CD14-positive monocyte (primary cell): ENCODE measurements at regions not wholly inside any gene's neighbourhood (a gene's known extent, or its start where the extent isn't known, plus 50 kb on each side); places are given as distances from the start of the nearest gene placed in this dataset.

Source experiments
- DNase-seq, 3 donors: peaks; one replicate each; pipeline ENCODE4 v3.0.0-alpha.2; 2011 to 2022
- H2AFZ ChIP-seq: 2 replicates; pipeline ENCODE4 v1.6.0; 2012; ENCODE audit warnings: mild to moderate bottlenecking, low read depth, low read length, inconsistent platforms; ENCODE audit not compliant: insufficient read depth, poor library complexity, severe bottlenecking
- H3K27ac ChIP-seq, 2 donors: 1 replicate in 1 of 2; 2 replicates in 1 of 2; pipeline ENCODE4 v1.5.1; 2012 to 2013; ENCODE audit warnings: low read length in 2 of 2, control low read depth in 1 of 2, inconsistent platforms in 1 of 2, low read depth in 1 of 2, mild to moderate bottlenecking in 1 of 2
- H3K27me3 ChIP-seq, 2 donors: one replicate each; pipeline versions ENCODE4 v1.6.0 to v1.6.1; 2011 to 2013; ENCODE audit warnings: low read length in 2 of 2; ENCODE audit not compliant: control insufficient read depth in 2 of 2, insufficient read depth in 2 of 2
- H3K36me3 ChIP-seq, 2 donors: replicated peaks in 1 of 2; 1 replicate in 1 of 2; 2 replicates in 1 of 2; pipeline versions ENCODE4 v1.5.1 to v1.6.1; 2012 to 2013; ENCODE audit warnings: low read length in 2 of 2, control low read depth in 1 of 2, inconsistent platforms in 1 of 2, mild to moderate bottlenecking in 1 of 2; ENCODE audit not compliant: insufficient read depth in 2 of 2, control insufficient read depth in 1 of 2
- H3K4me1 ChIP-seq, 2 donors: 1 replicate in 1 of 2; 2 replicates in 1 of 2; pipeline versions ENCODE4 v1.5.1 to v1.6.1; 2012 to 2013; ENCODE audit warnings: low read length in 2 of 2, control low read depth in 1 of 2, inconsistent platforms in 1 of 2, mild to moderate bottlenecking in 1 of 2, moderate library complexity in 1 of 2; ENCODE audit not compliant: insufficient read depth in 2 of 2, control insufficient read depth in 1 of 2
- H3K4me2 ChIP-seq: replicated peaks from 2 replicates; pipeline ENCODE3; 2012; ENCODE audit warnings: low read length, moderate library complexity, mild to moderate bottlenecking; ENCODE audit not compliant: poor library complexity, severe bottlenecking; ENCODE audit errors: extremely low read depth
- H3K4me3 ChIP-seq, 3 experiments: fragments of 200-600 bp in 1 of 3; sonication (generic) in 1 of 3; replicated peaks in 1 of 3; 1 replicate in 2 of 3; 2 replicates in 1 of 3; pipeline ENCODE4 v1.5.1; 2011 to 2013; ENCODE audit warnings: low read length in 3 of 3, mild to moderate bottlenecking in 3 of 3, control low read depth in 2 of 3, low read depth in 2 of 3, inconsistent platforms in 1 of 3, moderate library complexity in 1 of 3
- H3K79me2 ChIP-seq: 2 replicates; pipeline ENCODE4 v1.6.0; 2012; ENCODE audit warnings: mild to moderate bottlenecking, control low read depth, inconsistent platforms, low read length, moderate library complexity; ENCODE audit not compliant: insufficient read depth
- H3K9ac ChIP-seq: 2 replicates; pipeline ENCODE4 v1.6.0; 2017; ENCODE audit warnings: low read length, mild to moderate bottlenecking; ENCODE audit not compliant: insufficient read depth, poor library complexity, severe bottlenecking
- H3K9me3 ChIP-seq, 2 donors: replicated peaks in 1 of 2; 1 replicate in 1 of 2; 2 replicates in 1 of 2; pipeline versions ENCODE4 v1.5.1 to v1.6.1; 2012 to 2013; ENCODE audit warnings: low read length in 2 of 2, control low read depth in 1 of 2; ENCODE audit not compliant: control insufficient read depth in 1 of 2, insufficient read depth in 1 of 2
- H4K20me1 ChIP-seq: 2 replicates; pipeline ENCODE4 v1.6.0; 2012; ENCODE audit warnings: mild to moderate bottlenecking, low read length, control low read depth, moderate library complexity; ENCODE audit not compliant: insufficient read depth
- H3K27ac Mint-ChIP-seq, 7 donors: one replicate each; pipeline ENCODE4 v1.8.0; 2020; ENCODE audit warnings: mild to moderate bottlenecking in 7 of 7, mixed read lengths in 7 of 7, moderate library complexity in 6 of 7, inconsistent platforms in 2 of 7
- H3K27me3 Mint-ChIP-seq, 3 donors: one replicate each; pipeline ENCODE4 v1.8.0; 2021 to 2022; ENCODE audit warnings: low read depth in 3 of 3, mild to moderate bottlenecking in 3 of 3, mixed read lengths in 3 of 3, moderate library complexity in 3 of 3, inconsistent platforms in 1 of 3
- H3K36me3 Mint-ChIP-seq, 2 donors: one replicate each; pipeline ENCODE4 v1.8.0; 2020; ENCODE audit warnings: mixed read lengths in 2 of 2, inconsistent platforms in 1 of 2, mild to moderate bottlenecking in 1 of 2
- H3K4me1 Mint-ChIP-seq: one replicate; pipeline ENCODE4 v1.8.0; 2020; ENCODE audit warnings: mild to moderate bottlenecking, mixed read lengths
- H3K4me3 Mint-ChIP-seq, 2 donors: one replicate each; pipeline ENCODE4 v1.8.0; 2020; ENCODE audit warnings: mild to moderate bottlenecking in 2 of 2, mixed read lengths in 2 of 2, moderate library complexity in 1 of 2
- H3K9me3 Mint-ChIP-seq, 7 donors: one replicate each; pipeline ENCODE4 v1.8.0; 2020 to 2022; ENCODE audit warnings: mixed read lengths in 7 of 7, mild to moderate bottlenecking in 6 of 7, moderate library complexity in 6 of 7, inconsistent platforms in 2 of 7
- CTCF ChIP-seq: fragments of 200-600 bp; IDR thresholded peaks from one replicate; pipeline ENCODE4 v1.8.0; 2022; ENCODE audit warnings: antibody characterized with exemption, mild to moderate bottlenecking
- WGBS: methylation state at CpG from one replicate; pipeline ENCODE4 v1.1.5; 2013; ENCODE audit warnings: missing lambda C conversion rate; ENCODE audit not compliant: insufficient coverage; 5-methylcytosine and 5-hydroxymethylcytosine counted together
- intact Hi-C, 2 donors: fragments of 100-400 bp; cut with micrococcal nuclease; formaldehyde crosslinking; loops; one replicate each; pipeline versions ENCODE4 v1.15.0 to v1.15.1; 2023

GRCh38 chr16:51374346-51374745, 223.3 kb upstream of the SALL1 start:
- Histone ChIP-seq H3K9me3 (peaks cover 0 to 5% of the 10 kb centered on the region in 2 donors), H3K27me3 (no peaks in the 10 kb centered on the region), H3K4me2 (no peak overlapping the region), H2AFZ (no peak overlapping the region), H4K20me1 (no peaks in the 10 kb centered on the region), H3K79me2 (no peaks in the 10 kb centered on the region), H3K36me3 (no peaks in the 10 kb centered on the region), H3K4me1 (no peaks in the 10 kb centered on the region), H3K27ac (no peak overlapping the region), H3K9ac (no peak overlapping the region), H3K4me3 (no peak overlapping the region)
- DNase-seq, result no peak
- H3K4me1 Mint-ChIP-seq, result no peaks in the 10 kb centered on the region
- H3K27me3 Mint-ChIP-seq, result no peaks in the 10 kb centered on the region
- no peak overlapping the region for H3K27ac Mint-ChIP-seq
- H3K36me3 Mint-ChIP-seq, result no peaks in the 10 kb centered on the region
- intact Hi-C loops, result no loop called here
- peaks cover under 1 to 14% (median 3%) of the 10 kb centered on the region in 7 donors for H3K9me3 Mint-ChIP-seq
- TF ChIP-seq CTCF, result no peak
- H3K4me3 Mint-ChIP-seq, result no peak overlapping the region
- 80% methylated on average over 1 of the region's 2 CpGs for whole genome bisulfite sequencing

DNA sequence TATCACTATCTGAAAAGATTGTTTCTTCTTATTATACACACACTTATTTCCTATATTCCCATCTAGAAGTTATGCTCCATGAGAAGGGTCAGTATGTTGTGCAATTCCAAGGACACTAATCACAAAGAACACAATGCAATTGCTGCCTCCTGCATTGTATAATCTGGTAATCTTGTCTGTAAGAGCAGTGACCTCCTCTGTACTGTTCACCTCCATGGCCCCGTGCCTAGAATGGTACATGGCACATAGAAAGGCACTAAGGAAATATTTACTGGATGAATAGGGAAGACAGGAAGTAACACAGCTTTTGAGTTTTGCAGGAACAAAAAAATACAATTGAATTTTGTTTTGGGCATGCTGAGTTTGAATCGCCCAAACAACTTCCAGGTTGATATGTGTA, 214.6 kb upstream of the SALL1 start:
- no CpG with 5 or more reads among the region's 2 CpGs for WGBS
- no peak overlapping the region for H3K9ac ChIP-seq
- Mint-ChIP-seq H3K27ac (no peak overlapping the region), H3K9me3 (peaks cover 2 to 12% (median 3%) of the 10 kb centered on the region in 7 donors), H3K4me3 (no peak overlapping the region), H3K27me3 (peaks cover 0 to 2% (median 0%) of the 10 kb centered on the region in 3 donors), H3K4me1 (no peaks in the 10 kb centered on the region), H3K36me3 (no peaks in the 10 kb centered on the region)
- no peak overlapping the region for H3K4me3 ChIP-seq
- DNase-seq, result no peak
- H4K20me1 ChIP-seq, result no peaks in the 10 kb centered on the region
- no peak overlapping the region for H3K27ac ChIP-seq
- no peaks in the 10 kb centered on the region for H3K4me1 ChIP-seq
- no peaks in the 10 kb centered on the region for H3K79me2 ChIP-seq
- no peak overlapping the region for H3K4me2 ChIP-seq
- TF ChIP-seq CTCF, result no peak
- no peaks in the 10 kb centered on the region for H3K36me3 ChIP-seq
- H3K9me3 ChIP-seq, result no peaks in the 10 kb centered on the region
- H3K27me3 ChIP-seq, result no peaks in the 10 kb centered on the region
- intact Hi-C loops, result no loop called here
- H2AFZ ChIP-seq, result no peak overlapping the region
